ENCODE measurements at regions not wholly inside any gene's neighbourhood (a gene's known extent, or its start where the extent isn't known, plus 50 kb on each side); places are given as distances from the start of the nearest gene placed in this dataset.

DNA sequence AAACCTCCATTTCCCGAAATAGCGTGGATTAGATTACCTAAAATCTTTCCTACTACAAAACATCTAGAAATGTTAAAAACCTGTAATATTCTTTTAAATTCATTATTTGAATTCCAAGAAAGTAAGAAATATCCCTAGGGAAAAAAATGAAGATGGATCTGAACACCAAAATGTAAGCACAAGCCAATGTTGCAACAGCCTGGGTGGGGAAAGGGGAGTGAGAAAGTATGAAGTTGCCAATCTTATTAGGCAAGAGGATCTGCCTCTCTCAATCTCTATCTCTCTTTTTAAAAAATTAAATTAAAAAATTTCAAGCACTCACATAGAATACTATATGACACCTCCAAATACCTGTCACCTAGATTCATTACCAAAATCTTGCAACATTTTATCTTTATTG, 74.9 kb upstream of the IRF2BP2 start:
- H3K4me2 ChIP-seq (ENCODE audit: insufficient read depth, insufficient read length, low read length), result no peak overlapping the region
- H3K4me1 Mint-ChIP-seq, result peaks cover 12 to 13% of the 10 kb centered on the region in 2 experiments
- H2AK5ac ChIP-seq (ENCODE audit: insufficient read length, low read length), result no peak overlapping the region
- no peak overlapping the region for H3K23ac ChIP-seq (ENCODE audit: insufficient read length, low read depth, low read length)
- H4K8ac ChIP-seq (replicated peaks; ENCODE audit: insufficient read length, low read depth, low read length), result no peak overlapping the region
- H2BK12ac ChIP-seq (ENCODE audit: insufficient read length, low read depth, low read length), result no peak overlapping the region
- H2BK15ac ChIP-seq (ENCODE audit: low read depth, low read length), result no peak overlapping the region
- no peak overlapping the region for H3K56ac ChIP-seq (ENCODE audit: insufficient read length, low read depth, low read length)
- no peak overlapping the region for H4K91ac ChIP-seq (ENCODE audit: insufficient read length, low read depth, low read length)
- H3K79me1 ChIP-seq (ENCODE audit: insufficient read depth, low read depth, low read length, poor library complexity, severe bottlenecking), result no peaks in the 10 kb centered on the region
- no peak overlapping the region for H2BK5ac ChIP-seq (ENCODE audit: insufficient read length, low read length)
- peaks cover 10 to 16% of the 10 kb centered on the region in 2 experiments for H3K9me3 Mint-ChIP-seq
- H3K14ac ChIP-seq (ENCODE audit: insufficient read depth, low read length), result no peak overlapping the region
- H3K27ac Mint-ChIP-seq, result no peak overlapping the region
- H3K27me3 Mint-ChIP-seq (ENCODE audit: low read depth), result no peaks in the 10 kb centered on the region; the same call in 1 of the 2 replicates
- peaks cover 5 to 17% (median 8%) of the 10 kb centered on the region in 3 experiments; a peak in 6 of 7 replicates for H3K36me3 Mint-ChIP-seq (ENCODE audit: insufficient read depth in 1 of 3, low read depth in 3 of 3)
- H3K4me1 ChIP-seq (ENCODE audit: insufficient read depth, low read length), result peaks cover 4% of the 10 kb centered on the region; the same call in 1 of the 2 replicates
- H3K27ac ChIP-seq (ENCODE audit: insufficient read length, low read depth, low read length), result no peak overlapping the region
- H3K27me3 ChIP-seq (ENCODE audit: insufficient read depth, low read length), result no peaks in the 10 kb centered on the region; the same call in 1 of the 2 replicates
- H3K4ac ChIP-seq (ENCODE audit: low read depth, low read length), result no peak overlapping the region
- no peak for DNase-seq
- TF ChIP-seq, protein P1, sequence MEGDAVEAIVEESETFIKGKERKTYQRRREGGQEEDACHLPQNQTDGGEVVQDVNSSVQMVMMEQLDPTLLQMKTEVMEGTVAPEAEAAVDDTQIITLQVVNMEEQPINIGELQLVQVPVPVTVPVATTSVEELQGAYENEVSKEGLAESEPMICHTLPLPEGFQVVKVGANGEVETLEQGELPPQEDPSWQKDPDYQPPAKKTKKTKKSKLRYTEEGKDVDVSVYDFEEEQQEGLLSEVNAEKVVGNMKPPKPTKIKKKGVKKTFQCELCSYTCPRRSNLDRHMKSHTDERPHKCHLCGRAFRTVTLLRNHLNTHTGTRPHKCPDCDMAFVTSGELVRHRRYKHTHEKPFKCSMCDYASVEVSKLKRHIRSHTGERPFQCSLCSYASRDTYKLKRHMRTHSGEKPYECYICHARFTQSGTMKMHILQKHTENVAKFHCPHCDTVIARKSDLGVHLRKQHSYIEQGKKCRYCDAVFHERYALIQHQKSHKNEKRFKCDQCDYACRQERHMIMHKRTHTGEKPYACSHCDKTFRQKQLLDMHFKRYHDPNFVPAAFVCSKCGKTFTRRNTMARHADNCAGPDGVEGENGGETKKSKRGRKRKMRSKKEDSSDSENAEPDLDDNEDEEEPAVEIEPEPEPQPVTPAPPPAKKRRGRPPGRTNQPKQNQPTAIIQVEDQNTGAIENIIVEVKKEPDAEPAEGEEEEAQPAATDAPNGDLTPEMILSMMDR (conservative IDR thresholded peaks at IDR 0.05), result no peak
- H2BK20ac ChIP-seq (ENCODE audit: low read depth, low read length, poor library complexity, severe bottlenecking), result no peak overlapping the region
- no peaks in the 10 kb centered on the region for H3K79me2 ChIP-seq (ENCODE audit: insufficient read depth, low read length)
- H3T11ph ChIP-seq (ENCODE audit: low read length), result no peak overlapping the region
- H3K4me3 Mint-ChIP-seq, result no peak overlapping the region
- H2AFZ ChIP-seq (ENCODE audit: low read length), result no peak overlapping the region
- no peaks in the 10 kb centered on the region for H3K23me2 ChIP-seq (ENCODE audit: insufficient read length, low read depth, low read length, poor library complexity, severe bottlenecking)
- H2BK120ac ChIP-seq (ENCODE audit: low read depth, low read length, poor library complexity, severe bottlenecking), result no peak overlapping the region
- no peak overlapping the region for H4K5ac ChIP-seq (ENCODE audit: insufficient read length, low read depth, low read length)
- H4K20me1 ChIP-seq (ENCODE audit: control insufficient read depth, insufficient read depth, insufficient read length), result no peaks in the 10 kb centered on the region
- no CpG with 5 or more reads among the region's 2 CpGs for WGBS (ENCODE audit: extremely low coverage, insufficient read length, low lambda C conversion rate)
- no peaks in the 10 kb centered on the region for H3K9me3 ChIP-seq (ENCODE audit: control insufficient read depth, low read depth, low read length)
- H3K18ac ChIP-seq (ENCODE audit: insufficient read length, low read depth, low read length), result no peak overlapping the region
- no peak overlapping the region for H3K9ac ChIP-seq (ENCODE audit: extremely low read depth, insufficient read length, low read length)

Data from H9 (cell line).